ENCODE measurements at regions not wholly inside any gene's neighbourhood (a gene's known extent, or its start where the extent isn't known, plus 50 kb on each side); places are given as distances from the start of the nearest gene placed in this dataset.

GRCh38 chr15:95712785-95713184, 617.7 kb upstream of the NR2F2 start:
- no peak for TF ChIP-seq POLR2A (IDR thresholded peaks at IDR 0.05)
- TF ChIP-seq, protein P1, sequence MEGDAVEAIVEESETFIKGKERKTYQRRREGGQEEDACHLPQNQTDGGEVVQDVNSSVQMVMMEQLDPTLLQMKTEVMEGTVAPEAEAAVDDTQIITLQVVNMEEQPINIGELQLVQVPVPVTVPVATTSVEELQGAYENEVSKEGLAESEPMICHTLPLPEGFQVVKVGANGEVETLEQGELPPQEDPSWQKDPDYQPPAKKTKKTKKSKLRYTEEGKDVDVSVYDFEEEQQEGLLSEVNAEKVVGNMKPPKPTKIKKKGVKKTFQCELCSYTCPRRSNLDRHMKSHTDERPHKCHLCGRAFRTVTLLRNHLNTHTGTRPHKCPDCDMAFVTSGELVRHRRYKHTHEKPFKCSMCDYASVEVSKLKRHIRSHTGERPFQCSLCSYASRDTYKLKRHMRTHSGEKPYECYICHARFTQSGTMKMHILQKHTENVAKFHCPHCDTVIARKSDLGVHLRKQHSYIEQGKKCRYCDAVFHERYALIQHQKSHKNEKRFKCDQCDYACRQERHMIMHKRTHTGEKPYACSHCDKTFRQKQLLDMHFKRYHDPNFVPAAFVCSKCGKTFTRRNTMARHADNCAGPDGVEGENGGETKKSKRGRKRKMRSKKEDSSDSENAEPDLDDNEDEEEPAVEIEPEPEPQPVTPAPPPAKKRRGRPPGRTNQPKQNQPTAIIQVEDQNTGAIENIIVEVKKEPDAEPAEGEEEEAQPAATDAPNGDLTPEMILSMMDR (IDR thresholded peaks at IDR 0.05), result no peak

All from uterus (tissue), 2 donors.